ENCODE measurements at regions not wholly inside any gene's neighbourhood (a gene's known extent, or its start where the extent isn't known, plus 50 kb on each side); places are given as distances from the start of the nearest gene placed in this dataset.

DNA sequence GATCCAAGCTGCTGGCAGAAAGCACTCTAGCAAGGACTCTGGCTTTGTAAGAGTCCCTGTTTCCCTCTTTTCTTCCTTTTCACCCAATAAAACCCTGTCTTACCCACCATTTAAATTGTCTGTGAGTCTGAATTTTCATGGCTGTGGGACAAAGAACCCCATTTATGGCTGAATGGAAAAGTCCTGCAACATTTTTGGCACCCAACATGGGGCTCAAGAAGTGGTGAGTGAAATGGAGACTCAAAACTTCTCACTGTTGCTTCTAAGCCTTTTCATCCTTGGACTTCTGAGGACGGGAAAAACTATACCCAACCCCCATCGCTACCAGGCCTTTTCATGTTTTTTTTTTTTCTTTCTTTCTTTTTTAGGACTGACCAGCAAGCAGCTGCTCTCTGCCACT is 329.5 kb upstream of the CWC22 start:
- Histone ChIP-seq H2BK120ac (ENCODE audit: low read depth, low read length) (no peak overlapping the region), H4K5ac (ENCODE audit: low read depth, low read length) (no peak overlapping the region), H3K56ac (ENCODE audit: extremely low read depth, insufficient read depth, low read length) (no peak overlapping the region), H2AK9ac (replicated peaks; ENCODE audit: low read depth, low read length, poor library complexity) (no peak overlapping the region), H3K4me1 (ENCODE audit: control insufficient read depth, insufficient read depth, low read length) (no peaks in the 10 kb centered on the region), H3K9ac (ENCODE audit: low read depth, low read length) (no peak overlapping the region), H4K8ac (ENCODE audit: low read depth in 2 of 2, low read length in 2 of 2) (no peak overlapping the region), H3K79me1 (ENCODE audit: low read depth in 1 of 2, low read length in 2 of 2) (no peaks in the 10 kb centered on the region), H3K36me3 (ENCODE audit: control insufficient read depth, insufficient read depth, low read length) (no peaks in the 10 kb centered on the region), H3K23ac (ENCODE audit: low read depth, low read length) (no peak overlapping the region), H3K18ac (ENCODE audit: low read depth, low read length) (no peak overlapping the region), H3K4me2 (ENCODE audit: low read depth, low read length) (no peak overlapping the region), H2BK15ac (ENCODE audit: low read depth, low read length) (no peak overlapping the region), H2AFZ (replicated peaks; ENCODE audit: low read length, poor library complexity) (no peak overlapping the region), H2AK5ac (ENCODE audit: low read depth, low read length) (no peak overlapping the region), H4K20me1 (ENCODE audit: insufficient read depth, low read length) (no peaks in the 10 kb centered on the region), H3K9me3 (ENCODE audit: control insufficient read depth, insufficient read depth, low read length) (peaks cover 12% of the 10 kb centered on the region), H3K4me3 (ENCODE audit: insufficient read depth, low read depth, low read length) (no peak overlapping the region), H2BK5ac (ENCODE audit: low read depth, low read length, poor library complexity, severe bottlenecking) (no peak overlapping the region), H3K27me3 (ENCODE audit: control insufficient read depth, insufficient read depth, low read length) (no peaks in the 10 kb centered on the region), H3K14ac (replicated peaks; ENCODE audit: low read depth, low read length) (no peak overlapping the region), H4K91ac (ENCODE audit: insufficient read depth, low read depth, low read length) (no peak overlapping the region), H2BK20ac (ENCODE audit: low read depth, low read length) (no peak overlapping the region), H3K9me1 (ENCODE audit: insufficient read depth, low read length) (no peaks in the 10 kb centered on the region), H3K4ac (ENCODE audit: low read depth, low read length) (no peak overlapping the region), H3K27ac (ENCODE audit: insufficient read depth, low read length) (no peak overlapping the region)
- WGBS, 2 experiments (ENCODE audit: extremely low coverage in 2 of 2, insufficient read length in 1 of 2): no CpG with 5 or more reads among the region's 2 CpGs
- TF ChIP-seq MAZ (IDR thresholded peaks at IDR 0.05; ENCODE audit: borderline replicate concordance, low read depth, low read length) (no peak), MAFK (IDR thresholded peaks at IDR 0.05; ENCODE audit: low read depth, low read length) (no peak), POLR2A (IDR thresholded peaks at IDR 0.05; ENCODE audit: low read depth, low read length) (no peak), RFX5 (IDR thresholded peaks at IDR 0.05; ENCODE audit: low read depth, low read length) (no peak)
- intact Hi-C loops (cut with micrococcal nuclease): no loop called here
- no TSS peak for BruUV-seq (replicated peaks)
- ChIA-PET CTCF (no interaction called here), POLR2A (ENCODE audit: unreplicated experiment) (no interaction called here)
- DNase-seq (no peak), ATAC-seq (ENCODE audit: low read depth) (no peak)
- dilution Hi-C loops (cut with HindIII; ENCODE audit: low sequenced_read_pairs, unreplicated experiment): no loop called here
- in situ Hi-C loops (cut with MboI; ENCODE audit: low sequenced_read_pairs): no loop called here
